Tongue (tissue), 2 donors: ENCODE measurements at regions not wholly inside any gene's neighbourhood (a gene's known extent, or its start where the extent isn't known, plus 50 kb on each side); places are given as distances from the start of the nearest gene placed in this dataset. TPM values are rescaled to one million over a fixed set of nuclear protein-coding genes. Genes with fewer than 3 reads are reported as not detected.
"Not testable (repeated sequence)": the region's sequence is repeated elsewhere in the genome, so short reads cannot be mapped to it uniquely, and the experiment has no call there.

Experiments
- DNase-seq: peaks from one replicate; pipeline ENCODE4 v3.0.0-alpha.2; 2015
- small RNA-seq: library from RNA; depleted of rRNA; stranded (forward); fragments of <200 nt; gene quantifications from one replicate; pipeline ENCODE3, GENCODE V24; 2014; ENCODE audit warnings: low replicate concordance

GRCh38 chr15:79769069-79769481 is 127.7 kb downstream of the MTHFS start:
- peak; percentile 3 for DNase-seq

GRCh38 chr15:79769933-79770759 is 126.7 kb downstream of the MTHFS start:
- DNase-seq: no peak

GRCh38 chr15:79773128-79773527 is 123.7 kb downstream of the MTHFS start:
- no peak for DNase-seq

- no peak for DNase-seq
Observed at GRCh38 chr15:79775821-79776220, 121.0 kb downstream of the MTHFS start.

- no peak for DNase-seq
Observed at GRCh38 chr15:79777916-79778315, 118.9 kb downstream of the MTHFS start.

GRCh38 chr15:79778378-79778990 is 118.3 kb downstream of the MTHFS start:
- DNase-seq: no peak

- no peak for DNase-seq
Observed at GRCh38 chr15:79779746-79780145, 117.1 kb downstream of the MTHFS start.

GRCh38 chr15:79782307-79782706 is 114.5 kb downstream of the MTHFS start:
- not testable (repeated sequence) for DNase-seq

Small RNAs in the stretch of these regions (small RNA-seq; reads per million reads assigned to genes)
- gene AC026826.2: not detected
- not detected for gene AC026826.3
